ENCODE measurements at regions not wholly inside any gene's neighbourhood (a gene's known extent, or its start where the extent isn't known, plus 50 kb on each side); places are given as distances from the start of the nearest gene placed in this dataset.

- H3K4me3 ChIP-seq, result peak overlapping the region in 1 of 4 donors; percentile 29
These were observed 197.6 kb upstream of the ZNF32 start for GRCh38 chr10:43846187-43846680.

DNA sequence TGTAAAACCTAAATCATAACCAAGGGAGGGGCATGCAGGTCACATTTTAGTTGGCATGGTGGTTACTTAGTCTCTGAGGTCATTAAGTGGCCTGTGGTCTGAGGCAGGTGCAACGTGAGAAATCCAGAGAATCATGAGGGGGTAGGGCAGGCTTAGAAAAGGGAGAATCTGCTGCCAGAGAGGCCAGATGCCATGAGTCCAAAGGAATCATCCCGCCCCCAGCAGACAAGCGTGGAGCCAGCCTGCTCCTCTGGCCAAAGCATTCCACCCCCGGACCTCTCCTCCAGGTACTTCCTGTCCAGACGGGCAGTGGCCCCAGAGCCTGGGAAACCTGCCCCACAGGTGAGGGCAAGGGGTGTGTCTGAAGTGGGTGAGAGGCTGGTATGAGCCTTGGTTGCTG lies 196.4 kb upstream of the ZNF32 start:
- 75 to 79% methylated on average over 4 of the region's 5 CpGs for WGBS, 2 donors
- TF ChIP-seq CTCF (IDR thresholded peaks at IDR 0.05) (no peak), POLR2A (IDR thresholded peaks at IDR 0.05) (no peak)
- no peak for DNase-seq
- H3K27me3 ChIP-seq, result no peaks in the 10 kb centered on the region
- no peaks in the 10 kb centered on the region for H3K9me3 ChIP-seq
- no peaks in the 10 kb centered on the region for H3K36me3 ChIP-seq
- intact Hi-C loops (cut with DNase I), result no loop called here
- H3K4me3 ChIP-seq, result no peak overlapping the region
- H3K4me1 ChIP-seq, result peaks cover 0 to 34% (median 12%) of the 10 kb centered on the region in 3 donors
- peak overlapping the region in 3 of 4 donors; percentile 13 to 57 (median 50) for H3K27ac ChIP-seq

More at GRCh38 chr10:43846187-43846680, 197.6 kb upstream of the ZNF32 start:
- DNase-seq, result no peak
- WGBS, 2 donors, result 40 to 51% methylated on average over 1 to 6 of the region's 11 CpGs
- no peaks in the 10 kb centered on the region for H3K9me3 ChIP-seq
- peak overlapping the region in 3 of 4 donors; percentile 19 to 68 (median 50) for H3K27ac ChIP-seq
- H3K4me1 ChIP-seq, result peaks cover 0 to 34% (median 12%) of the 10 kb centered on the region in 3 donors
- no peak for TF ChIP-seq POLR2A (IDR thresholded peaks at IDR 0.05)
- TF ChIP-seq CTCF (IDR thresholded peaks at IDR 0.05), result no peak
- intact Hi-C loops (cut with DNase I), result no loop called here
- H3K27me3 ChIP-seq, result no peaks in the 10 kb centered on the region
- no peaks in the 10 kb centered on the region for H3K36me3 ChIP-seq

- no peak for DNase-seq
- no peaks in the 10 kb centered on the region for H3K9me3 ChIP-seq
- no peak for TF ChIP-seq CTCF (IDR thresholded peaks at IDR 0.05)
- no peak for TF ChIP-seq POLR2A (IDR thresholded peaks at IDR 0.05)
- WGBS, 2 donors, result 71 to 90% methylated on average over 4 of the region's 4 CpGs
- intact Hi-C loops (cut with DNase I), result no loop called here
- H3K36me3 ChIP-seq, result no peaks in the 10 kb centered on the region
- H3K4me3 ChIP-seq, result no peak overlapping the region
- peak overlapping the region in 3 of 4 donors; percentile 6 to 47 (median 23) for H3K27ac ChIP-seq
- peaks cover 0 to 34% (median 12%) of the 10 kb centered on the region in 3 donors for H3K4me1 ChIP-seq
- H3K27me3 ChIP-seq, result no peaks in the 10 kb centered on the region
These were observed 195.5 kb upstream of the ZNF32 start for GRCh38 chr10:43844221-43844620.

DNA sequence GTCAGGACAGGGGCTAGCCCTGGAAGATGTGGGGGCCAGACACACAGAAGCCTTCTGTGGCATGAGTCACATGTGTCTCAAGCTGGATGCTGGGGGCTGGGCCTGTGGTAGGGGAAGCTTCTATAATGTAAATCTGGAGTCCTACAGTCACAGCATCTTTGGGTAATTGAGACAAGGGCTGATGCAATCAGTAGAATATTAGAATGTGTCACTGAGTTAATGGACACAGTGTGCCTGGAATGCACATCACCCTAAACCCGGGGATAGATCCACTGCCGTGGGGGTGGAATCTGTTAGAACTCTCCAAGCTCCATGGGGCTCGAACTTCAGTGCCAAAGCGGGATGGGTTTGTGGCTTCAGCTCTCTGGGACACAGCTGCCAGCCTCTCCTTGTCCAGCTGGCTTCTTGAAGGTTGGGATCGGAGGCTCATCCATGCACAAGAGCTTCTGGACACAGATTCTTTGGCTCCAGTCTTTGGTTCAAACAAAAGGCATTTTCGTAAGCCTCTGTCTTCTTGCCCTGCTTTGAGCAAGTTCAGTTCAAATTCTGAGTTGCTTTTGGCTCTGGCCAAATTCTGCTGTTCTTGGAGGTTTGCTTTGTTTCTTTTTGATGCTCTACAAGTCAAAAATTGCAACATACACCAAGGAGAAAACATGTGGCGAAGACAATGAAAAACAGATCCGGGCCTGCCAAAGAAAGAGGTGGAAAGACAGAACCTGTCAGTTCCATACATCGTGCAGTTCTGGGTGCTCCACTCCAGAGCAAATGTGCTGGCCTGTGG lies 194.8 kb upstream of the ZNF32 start:
- H3K4me3 ChIP-seq, result no peak overlapping the region
- H3K27me3 ChIP-seq, result no peaks in the 10 kb centered on the region
- no peaks in the 10 kb centered on the region for H3K9me3 ChIP-seq
- H3K4me1 ChIP-seq, result peaks cover 0 to 34% (median 12%) of the 10 kb centered on the region in 3 donors
- WGBS, 2 donors, result 42% methylated on average over 4 to 5 of the region's 9 CpGs
- H3K36me3 ChIP-seq, result no peaks in the 10 kb centered on the region
- TF ChIP-seq CTCF (IDR thresholded peaks at IDR 0.05) (no peak), POLR2A (IDR thresholded peaks at IDR 0.05) (no peak)
- H3K27ac ChIP-seq, result peak overlapping the region in 3 of 4 donors; percentile 19 to 66 (median 47)
- no peak for DNase-seq
- intact Hi-C loops (cut with DNase I), result no loop called here

DNA sequence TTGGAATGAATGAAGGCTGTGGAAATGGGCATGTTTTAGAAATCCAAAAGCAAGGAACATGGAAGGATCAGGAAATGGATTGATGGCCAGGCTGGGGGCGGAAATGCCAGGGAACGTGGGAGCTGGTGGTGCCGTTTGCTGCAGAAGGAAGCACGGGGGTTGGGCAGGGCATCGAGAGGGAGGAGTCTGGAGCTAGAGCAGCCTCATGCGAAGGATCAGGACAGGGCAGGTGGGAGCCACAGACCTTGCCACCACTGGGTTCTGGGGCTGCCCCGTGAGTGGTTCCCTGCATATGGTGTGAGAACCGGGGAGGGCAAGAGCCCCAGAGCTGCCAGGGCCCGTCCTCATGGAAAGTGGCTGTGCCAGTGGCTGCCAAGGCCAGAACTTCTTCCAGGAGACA lies 193.8 kb upstream of the ZNF32 start:
- H3K4me1 ChIP-seq, result peaks cover 0 to 34% (median 12%) of the 10 kb centered on the region in 3 donors
- no peak overlapping the region for H3K4me3 ChIP-seq
- no peak for DNase-seq
- peak overlapping the region in 1 of 4 donors; percentile 66 for H3K27ac ChIP-seq
- 72 to 78% methylated on average over 8 to 9 of the region's 9 CpGs for WGBS, 2 donors
- no peak for TF ChIP-seq CTCF (IDR thresholded peaks at IDR 0.05)
- no peak for TF ChIP-seq POLR2A (IDR thresholded peaks at IDR 0.05)
- H3K36me3 ChIP-seq, result no peaks in the 10 kb centered on the region
- H3K27me3 ChIP-seq, result no peaks in the 10 kb centered on the region
- H3K9me3 ChIP-seq, result no peaks in the 10 kb centered on the region
- intact Hi-C loops (cut with DNase I), result no loop called here
